ENCODE measurements at regions not wholly inside any gene's neighbourhood (a gene's known extent, or its start where the extent isn't known, plus 50 kb on each side); places are given as distances from the start of the nearest gene placed in this dataset.

- Histone ChIP-seq H3K9me3 (no peaks in the 10 kb centered on the region), H3K27me3 (no peaks in the 10 kb centered on the region), H3K27ac (no peak overlapping the region), H3K4me1 (no peaks in the 10 kb centered on the region), H3K4me3 (no peak overlapping the region), H3K36me3 (no peaks in the 10 kb centered on the region)
- TF ChIP-seq CTCF (IDR thresholded peaks at IDR 0.05) (no peak), POLR2A (IDR thresholded peaks at IDR 0.05) (no peak)
- no peak for DNase-seq
- intact Hi-C loops (cut with DNase I; ENCODE audit: low total_unique reads) = no loop called here
Observed at GRCh38 chr3:25099666-25100065, 328.4 kb upstream of the RARB start.

GRCh38 chr3:25103391-25103790, 324.7 kb upstream of the RARB start:
- no peaks in the 10 kb centered on the region for H3K36me3 ChIP-seq
- TF ChIP-seq CTCF (IDR thresholded peaks at IDR 0.05) (no peak), POLR2A (IDR thresholded peaks at IDR 0.05) (no peak)
- H3K9me3 ChIP-seq = no peaks in the 10 kb centered on the region
- H3K27me3 ChIP-seq = no peaks in the 10 kb centered on the region
- H3K4me1 ChIP-seq = no peaks in the 10 kb centered on the region
- intact Hi-C loops (cut with DNase I; ENCODE audit: low total_unique reads) = no loop called here
- no peak overlapping the region for H3K27ac ChIP-seq
- DNase-seq = no peak
- no peak overlapping the region for H3K4me3 ChIP-seq

GRCh38 chr3:25107918-25108617, 320.0 kb upstream of the RARB start:
- intact Hi-C loops (cut with DNase I; ENCODE audit: low total_unique reads) = no loop called here
- H3K27me3 ChIP-seq = no peaks in the 10 kb centered on the region
- H3K9me3 ChIP-seq = no peaks in the 10 kb centered on the region

GRCh38 chr3:25110642-25111041, 317.4 kb upstream of the RARB start:
- no peak for DNase-seq
- no peak overlapping the region for H3K27ac ChIP-seq
- H3K4me1 ChIP-seq = no peaks in the 10 kb centered on the region
- H3K9me3 ChIP-seq = no peaks in the 10 kb centered on the region
- H3K36me3 ChIP-seq = no peaks in the 10 kb centered on the region
- H3K27me3 ChIP-seq = no peaks in the 10 kb centered on the region
- no peak overlapping the region for H3K4me3 ChIP-seq
- TF ChIP-seq POLR2A (IDR thresholded peaks at IDR 0.05) (no peak), CTCF (IDR thresholded peaks at IDR 0.05) (no peak)
- intact Hi-C loops (cut with DNase I; ENCODE audit: low total_unique reads) = no loop called here

More at GRCh38 chr3:25107918-25108617, 320.0 kb upstream of the RARB start:
- H3K4me3 ChIP-seq = no peak overlapping the region
- H3K36me3 ChIP-seq = no peaks in the 10 kb centered on the region
- no peaks in the 10 kb centered on the region for H3K4me1 ChIP-seq
- no peak overlapping the region for H3K27ac ChIP-seq
- no peak for DNase-seq
- no peak for TF ChIP-seq CTCF (IDR thresholded peaks at IDR 0.05)

- TF ChIP-seq POLR2A (IDR thresholded peaks at IDR 0.05) (no peak), CTCF (IDR thresholded peaks at IDR 0.05) (no peak)
- no peaks in the 10 kb centered on the region for H3K27me3 ChIP-seq
- intact Hi-C loops (cut with DNase I; ENCODE audit: low total_unique reads) = no loop called here
- H3K36me3 ChIP-seq = no peaks in the 10 kb centered on the region
- H3K27ac ChIP-seq = no peak overlapping the region
- no peak overlapping the region for H3K4me3 ChIP-seq
- no peaks in the 10 kb centered on the region for H3K9me3 ChIP-seq
- no peak for DNase-seq
- no peaks in the 10 kb centered on the region for H3K4me1 ChIP-seq
Observed at GRCh38 chr3:25113891-25114290, 314.2 kb upstream of the RARB start.
